Lower lobe of right lung (tissue), 2 donors: ENCODE measurements at regions not wholly inside any gene's neighbourhood (a gene's known extent, or its start where the extent isn't known, plus 50 kb on each side); places are given as distances from the start of the nearest gene placed in this dataset.

Experiments
- ATAC-seq, 2 donors: fragments of 200-7000 bp; cut with Tn5 transposase; one replicate each; pipeline ENCODE4 v1.9.1; 2020 to 2022; ENCODE audit warnings: mild to moderate bottlenecking in 2 of 2, moderate library complexity in 2 of 2
- DNase-seq: peaks from one replicate; pipeline ENCODE4 v3.0.0-alpha.2; 2020
- H3K27ac ChIP-seq: fragments of 200-600 bp; one replicate; pipeline ENCODE4 v1.8.0; 2022
- H3K27me3 ChIP-seq: fragments of 200-600 bp; one replicate; pipeline ENCODE4 v1.8.0; 2022; ENCODE audit warnings: low read depth
- H3K36me3 ChIP-seq: fragments of 200-600 bp; one replicate; pipeline ENCODE4 v1.8.0; 2022; ENCODE audit warnings: mild to moderate bottlenecking
- H3K4me1 ChIP-seq: fragments of 200-600 bp; one replicate; pipeline ENCODE4 v1.8.0; 2022
- H3K4me3 ChIP-seq: fragments of 200-600 bp; one replicate; pipeline ENCODE4 v1.8.0; 2022; ENCODE audit warnings: mild to moderate bottlenecking
- H3K9me3 ChIP-seq: fragments of 200-600 bp; one replicate; pipeline ENCODE4 v1.8.0; 2022
- CTCF ChIP-seq: fragments of 200-600 bp; IDR thresholded peaks from one replicate; pipeline ENCODE4 v1.8.0; 2022; ENCODE audit warnings: antibody characterized with exemption, mild to moderate bottlenecking
- intact Hi-C: fragments of 100-400 bp; cut with DNase I; formaldehyde crosslinking; loops from one replicate; pipeline ENCODE4 v1.11.0; 2022
- donor health status: DM: no; HTN: yes; CAD: no; lungs with severe emphysema.

GRCh38 chr2:129478902-129479517 lies 500.5 kb upstream of the RAB6C start:
- H3K27ac ChIP-seq = no peak overlapping the region
- TF ChIP-seq CTCF = no peak
- no peaks in the 10 kb centered on the region for H3K36me3 ChIP-seq
- no peak for DNase-seq
- no peaks in the 10 kb centered on the region for H3K4me1 ChIP-seq
- H3K9me3 ChIP-seq = no peaks in the 10 kb centered on the region
- no peak for ATAC-seq
- no peaks in the 10 kb centered on the region for H3K27me3 ChIP-seq
- no peak overlapping the region for H3K4me3 ChIP-seq
- intact Hi-C loops = no loop called here

- no peaks in the 10 kb centered on the region for H3K4me1 ChIP-seq
- H3K36me3 ChIP-seq = no peaks in the 10 kb centered on the region
- H3K4me3 ChIP-seq = no peak overlapping the region
- intact Hi-C loops = no loop called here
- no peak overlapping the region for H3K27ac ChIP-seq
- DNase-seq (no peak), ATAC-seq (no peak)
- H3K9me3 ChIP-seq = no peaks in the 10 kb centered on the region
- TF ChIP-seq CTCF = no peak
- no peaks in the 10 kb centered on the region for H3K27me3 ChIP-seq
Observed at GRCh38 chr2:129479892-129480291, 499.6 kb upstream of the RAB6C start.

GRCh38 chr2:129480790-129481189 lies 498.7 kb upstream of the RAB6C start:
- ATAC-seq = no peak
- H3K4me3 ChIP-seq = no peak overlapping the region

GRCh38 chr2:129481306-129482219 lies 497.9 kb upstream of the RAB6C start:
- DNase-seq = no peak
- Histone ChIP-seq H3K9me3 (no peaks in the 10 kb centered on the region), H3K27ac (no peak overlapping the region), H3K4me3 (no peak overlapping the region), H3K36me3 (no peaks in the 10 kb centered on the region), H3K4me1 (no peaks in the 10 kb centered on the region), H3K27me3 (no peaks in the 10 kb centered on the region)
- intact Hi-C loops = no loop called here
- no peak for ATAC-seq
- no peak for TF ChIP-seq CTCF

More at GRCh38 chr2:129480790-129481189, 498.7 kb upstream of the RAB6C start:
- H3K9me3 ChIP-seq = no peaks in the 10 kb centered on the region
- intact Hi-C loops = no loop called here
- H3K36me3 ChIP-seq = no peaks in the 10 kb centered on the region
- no peak for TF ChIP-seq CTCF
- no peak for DNase-seq
- no peak overlapping the region for H3K27ac ChIP-seq
- H3K27me3 ChIP-seq = no peaks in the 10 kb centered on the region
- H3K4me1 ChIP-seq = no peaks in the 10 kb centered on the region

GRCh38 chr2:129482626-129483025 lies 496.8 kb upstream of the RAB6C start:
- Histone ChIP-seq H3K4me1 (no peaks in the 10 kb centered on the region), H3K27me3 (no peaks in the 10 kb centered on the region), H3K27ac (no peak overlapping the region), H3K4me3 (no peak overlapping the region), H3K36me3 (no peaks in the 10 kb centered on the region), H3K9me3 (no peaks in the 10 kb centered on the region)
- TF ChIP-seq CTCF = no peak
- intact Hi-C loops = no loop called here
- ATAC-seq (no peak), DNase-seq (no peak)
